ENCODE measurements at regions not wholly inside any gene's neighbourhood (a gene's known extent, or its start where the extent isn't known, plus 50 kb on each side); places are given as distances from the start of the nearest gene placed in this dataset.
"Not testable (repeated sequence)": the region's sequence is repeated elsewhere in the genome, so short reads cannot be mapped to it uniquely, and the experiment has no call there.

- DNase-seq = peak; percentile 7
Measured at GRCh38 chr9:30774326-30774725, 1610.1 kb upstream of the ACO1 start.

GRCh38 chr9:30775236-30775635 lies 1609.2 kb upstream of the ACO1 start:
- no peak for DNase-seq

- DNase-seq = peak; percentile 1
Measured at GRCh38 chr9:30796764-30797163, 1587.7 kb upstream of the ACO1 start.

- no peak for DNase-seq
Measured at GRCh38 chr9:30799527-30800101, 1584.8 kb upstream of the ACO1 start.

GRCh38 chr9:30800421-30800820 lies 1584.0 kb upstream of the ACO1 start:
- DNase-seq = no peak

GRCh38 chr9:30812821-30813220 lies 1571.6 kb upstream of the ACO1 start:
- no peak for DNase-seq

GRCh38 chr9:30815585-30815984 lies 1568.9 kb upstream of the ACO1 start:
- DNase-seq = no peak

- DNase-seq = no peak
Measured at GRCh38 chr9:30845136-30845535, 1539.3 kb upstream of the ACO1 start.

- no peak for DNase-seq
Measured at GRCh38 chr9:30846651-30847050, 1537.8 kb upstream of the ACO1 start.

GRCh38 chr9:30851600-30851999 lies 1532.8 kb upstream of the ACO1 start:
- DNase-seq = no peak

GRCh38 chr9:30900706-30901105 lies 1483.7 kb upstream of the ACO1 start:
- no peak for DNase-seq

- no peak for DNase-seq
Measured at GRCh38 chr9:30913331-30913730, 1471.1 kb upstream of the ACO1 start.

GRCh38 chr9:30915451-30915850 lies 1469.0 kb upstream of the ACO1 start:
- no peak for DNase-seq

- DNase-seq = no peak
Measured at GRCh38 chr9:30925126-30925525, 1459.3 kb upstream of the ACO1 start.

- DNase-seq = no peak
Measured at GRCh38 chr9:30925635-30926034, 1458.8 kb upstream of the ACO1 start.

- no peak for DNase-seq
Measured at GRCh38 chr9:30928045-30928444, 1456.4 kb upstream of the ACO1 start.

- no peak for DNase-seq
Measured at GRCh38 chr9:30932226-30932625, 1452.2 kb upstream of the ACO1 start.

GRCh38 chr9:30935730-30936129 lies 1448.7 kb upstream of the ACO1 start:
- DNase-seq = no peak

- DNase-seq = no peak
Measured at GRCh38 chr9:30937106-30937505, 1447.3 kb upstream of the ACO1 start.

GRCh38 chr9:30942852-30943251 lies 1441.6 kb upstream of the ACO1 start:
- DNase-seq = not testable (repeated sequence)

GRCh38 chr9:30943446-30944224 lies 1440.8 kb upstream of the ACO1 start:
- no peak for DNase-seq

- DNase-seq = no peak
Measured at GRCh38 chr9:30944225-30944569, 1440.2 kb upstream of the ACO1 start.

GRCh38 chr9:30944741-30945280 lies 1439.6 kb upstream of the ACO1 start:
- DNase-seq = no peak

- DNase-seq = no peak
Measured at GRCh38 chr9:30964332-30964731, 1420.1 kb upstream of the ACO1 start.

- DNase-seq = no peak
Measured at GRCh38 chr9:30967476-30967875, 1417.0 kb upstream of the ACO1 start.
